Astrocyte of the hippocampus (primary cell): ENCODE measurements at regions not wholly inside any gene's neighbourhood (a gene's known extent, or its start where the extent isn't known, plus 50 kb on each side); places are given as distances from the start of the nearest gene placed in this dataset.
"Not testable (repeated sequence)": the region's sequence is repeated elsewhere in the genome, so short reads cannot be mapped to it uniquely, and the experiment has no call there.

ENCODE experiments used
- DNase-seq: peaks from one replicate; pipeline ENCODE4 v3.0.0; 2011; ENCODE audit warnings: low read depth, low spot score

GRCh38 chr9:27672718-27673117, 99.4 kb upstream of the C9orf72 start:
- DNase-seq, result no peak

DNA sequence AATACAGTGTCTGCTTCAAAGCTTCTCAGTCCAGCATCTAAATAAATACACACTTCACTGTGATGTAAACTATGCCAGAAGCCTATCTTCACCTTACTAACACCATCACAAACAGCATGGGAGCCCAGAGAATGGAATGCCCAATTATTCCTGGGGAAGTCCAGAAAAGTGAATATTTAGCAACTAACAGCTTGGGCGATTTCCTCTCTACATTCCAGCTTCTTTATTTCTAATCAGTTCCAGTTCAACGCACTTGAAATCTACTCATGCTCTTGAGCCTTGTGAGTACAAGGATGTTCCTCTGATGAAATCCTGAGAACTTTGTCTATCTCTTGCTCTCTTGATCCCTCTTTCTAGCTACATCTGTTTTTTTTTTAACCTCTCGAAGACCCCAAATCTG, 100.4 kb upstream of the C9orf72 start:
- DNase-seq, result peak; percentile 31

GRCh38 chr9:27675354-27675753, 102.1 kb upstream of the C9orf72 start:
- no peak for DNase-seq

- no peak for DNase-seq
Observed at GRCh38 chr9:27676827-27677226, 103.5 kb upstream of the C9orf72 start.

- DNase-seq, result no peak
Observed at GRCh38 chr9:27679338-27679737, 106.1 kb upstream of the C9orf72 start.

DNA sequence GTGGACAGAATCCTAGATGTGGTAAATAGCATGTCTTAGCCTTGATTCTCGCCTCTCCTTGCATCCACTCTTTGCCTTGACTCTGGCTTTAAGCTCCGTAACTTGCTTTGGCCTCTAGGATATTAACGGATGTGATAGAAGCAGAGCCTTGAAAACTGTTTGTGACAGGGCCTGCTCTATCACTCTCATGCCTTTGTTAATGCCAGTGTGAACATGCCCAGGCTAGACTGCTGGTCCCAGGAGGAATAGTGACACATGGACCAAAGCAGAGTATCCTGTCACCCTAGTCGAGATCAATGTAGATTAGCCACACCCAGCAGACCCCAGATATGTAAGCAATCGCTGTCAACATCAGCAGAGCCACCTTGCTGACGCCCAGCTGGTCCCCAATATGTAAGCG, 109.9 kb upstream of the C9orf72 start:
- no peak for DNase-seq

GRCh38 chr9:27688954-27689353, 115.7 kb upstream of the C9orf72 start:
- no peak for DNase-seq

- not testable (repeated sequence) for DNase-seq
Observed at GRCh38 chr9:27690816-27691215, 117.5 kb upstream of the C9orf72 start.

DNA sequence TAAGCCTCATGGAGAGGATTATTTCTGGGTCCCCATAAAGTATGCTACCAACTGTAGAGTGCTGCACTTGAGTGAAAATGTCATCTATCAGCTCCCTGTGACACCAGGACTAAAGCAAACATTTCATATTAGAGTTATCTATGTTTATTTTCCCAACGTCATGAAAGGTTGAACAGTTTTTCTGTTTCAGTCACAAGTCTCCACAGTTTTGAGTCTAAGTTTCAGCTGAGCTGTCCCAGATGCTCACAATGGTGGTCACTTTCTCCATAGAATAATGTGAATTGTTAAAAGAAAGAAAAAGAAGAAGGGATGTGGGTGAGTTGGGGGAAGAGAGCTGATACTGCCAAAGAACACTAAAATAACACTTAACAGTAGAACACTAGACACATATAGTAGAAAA, 126.3 kb upstream of the C9orf72 start:
- DNase-seq, result no peak

GRCh38 chr9:27701016-27701415, 127.7 kb upstream of the C9orf72 start:
- no peak for DNase-seq

GRCh38 chr9:27701587-27701986, 128.3 kb upstream of the C9orf72 start:
- peak; percentile 20 for DNase-seq

- DNase-seq, result no peak
Observed at GRCh38 chr9:27703216-27703980, 130.1 kb upstream of the C9orf72 start.

DNA sequence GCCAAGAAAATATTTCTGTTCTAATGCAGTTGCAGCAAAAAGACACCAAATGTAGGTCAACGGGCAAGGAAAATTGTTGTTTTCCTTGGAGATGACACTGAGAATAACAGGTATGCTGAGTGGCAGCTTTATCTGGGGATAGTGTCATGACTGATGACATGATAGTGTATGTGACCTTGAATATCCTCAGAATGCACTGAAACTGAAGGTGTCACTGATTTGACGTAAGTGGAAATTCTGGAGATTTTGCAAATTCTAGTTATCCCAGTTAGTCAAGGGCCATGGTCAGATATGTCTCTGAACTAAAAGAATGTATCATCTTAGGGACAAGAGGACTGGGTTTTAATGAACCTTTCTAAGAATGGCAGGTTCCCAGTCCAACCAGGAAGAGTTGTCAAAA, 138.0 kb upstream of the C9orf72 start:
- DNase-seq, result no peak

GRCh38 chr9:27712806-27713205, 139.5 kb upstream of the C9orf72 start:
- no peak for DNase-seq

DNA sequence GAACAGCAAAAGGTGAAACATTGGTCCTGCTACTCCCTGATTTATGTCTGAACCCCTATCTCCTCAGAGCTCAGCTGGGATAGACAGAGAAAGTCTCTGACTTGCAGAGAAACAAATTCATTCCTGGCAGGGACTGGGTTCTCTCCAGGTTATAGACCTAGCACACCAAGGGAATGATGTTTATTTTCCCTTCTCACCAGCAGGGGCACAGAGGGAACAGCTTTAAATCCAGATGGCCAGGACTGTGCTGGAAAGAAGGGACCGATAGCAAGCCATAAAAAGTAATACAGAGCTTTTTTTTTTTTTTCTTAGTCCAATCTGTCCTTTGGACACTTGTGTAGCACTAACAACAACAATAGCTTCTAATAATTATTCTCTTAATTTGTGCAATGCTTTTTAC, 141.1 kb upstream of the C9orf72 start:
- DNase-seq, result no peak

GRCh38 chr9:27715651-27716050, 142.4 kb upstream of the C9orf72 start:
- DNase-seq, result no peak

DNA sequence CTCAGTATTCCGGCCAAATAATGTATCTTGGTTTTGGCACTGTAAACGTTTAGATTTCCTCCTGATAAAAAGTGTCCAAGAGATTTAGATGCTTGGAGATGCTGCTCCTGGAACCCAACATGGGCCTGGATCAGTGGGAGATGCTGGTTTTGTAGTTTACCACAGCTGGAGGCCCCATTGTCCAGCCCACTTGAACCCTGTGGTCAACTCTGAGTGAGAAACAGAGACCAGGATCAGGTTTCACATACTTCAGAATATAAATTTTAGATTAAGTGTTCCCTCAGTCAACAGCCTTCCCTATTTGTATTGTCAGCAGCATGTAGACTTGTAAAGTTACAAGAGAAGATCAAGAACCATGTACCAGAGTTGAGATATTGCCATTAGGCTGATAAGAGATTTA, 144.7 kb upstream of the C9orf72 start:
- no peak for DNase-seq

DNA sequence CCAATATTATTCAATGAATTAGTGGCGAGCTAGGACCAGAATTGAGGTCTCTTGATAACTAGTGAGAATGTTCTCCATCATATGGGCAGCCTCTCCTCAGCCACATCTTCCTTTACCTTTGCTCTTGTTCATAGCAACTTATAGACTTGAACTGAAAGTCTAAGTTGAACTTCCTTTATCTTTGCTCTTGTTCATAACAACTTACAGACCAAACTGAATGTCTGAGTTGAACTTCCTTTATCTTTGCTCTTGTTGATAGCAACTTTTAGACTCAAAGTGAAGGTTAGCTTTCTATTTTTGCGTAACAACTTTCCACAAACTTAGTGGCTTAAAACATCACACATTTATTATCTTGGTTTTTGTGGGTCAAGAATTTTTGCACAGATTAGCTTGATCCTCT, 146.4 kb upstream of the C9orf72 start:
- DNase-seq, result no peak

GRCh38 chr9:27722866-27723265, 149.6 kb upstream of the C9orf72 start:
- no peak for DNase-seq

GRCh38 chr9:27726244-27727081, 153.2 kb upstream of the C9orf72 start:
- peak; percentile 88 for DNase-seq

- DNase-seq, result no peak
Observed at GRCh38 chr9:27732494-27732893, 159.2 kb upstream of the C9orf72 start.

- DNase-seq, result no peak
Observed at GRCh38 chr9:27743490-27743889, 170.2 kb upstream of the C9orf72 start.

- DNase-seq, result no peak
Observed at GRCh38 chr9:27747450-27747849, 174.2 kb upstream of the C9orf72 start.
